H9 (cell line): ENCODE measurements at regions not wholly inside any gene's neighbourhood (a gene's known extent, or its start where the extent isn't known, plus 50 kb on each side); places are given as distances from the start of the nearest gene placed in this dataset.

Experiments
- DNase-seq: peaks from one replicate; pipeline ENCODE4 v3.0.0-alpha.2; 2017
- H2AFZ ChIP-seq: one replicate; pipeline ENCODE4 v1.6.1; 2013; ENCODE audit warnings: mild to moderate bottlenecking, low read length, control low read depth, moderate library complexity
- H2AK5ac ChIP-seq: 2 replicates; pipeline ENCODE4 v1.6.1; 2013; ENCODE audit warnings: low read length, control low read depth, mixed read lengths; ENCODE audit not compliant: insufficient read length
- H2BK120ac ChIP-seq: one replicate; pipeline ENCODE4 v1.6.1; 2013; ENCODE audit warnings: low read depth, mild to moderate bottlenecking, low read length, control low read depth, inconsistent platforms; ENCODE audit not compliant: poor library complexity, severe bottlenecking
- H2BK12ac ChIP-seq: 2 replicates; pipeline ENCODE4 v1.6.1; 2013; ENCODE audit warnings: low read length, control low read depth, mixed read lengths, low read depth; ENCODE audit not compliant: insufficient read length
- H2BK15ac ChIP-seq: 2 replicates; pipeline ENCODE4 v1.6.1; 2013; ENCODE audit warnings: low read depth, low read length, control low read depth
- H2BK20ac ChIP-seq: one replicate; pipeline ENCODE4 v1.6.1; 2013; ENCODE audit warnings: low read depth, mild to moderate bottlenecking, low read length, control low read depth, inconsistent platforms; ENCODE audit not compliant: poor library complexity, severe bottlenecking
- H2BK5ac ChIP-seq: 2 replicates; pipeline ENCODE4 v1.6.1; 2013; ENCODE audit warnings: low read length, control low read depth, mixed read lengths; ENCODE audit not compliant: insufficient read length
- H3K14ac ChIP-seq: 2 replicates; pipeline ENCODE4 v1.6.1; 2013; ENCODE audit warnings: low read length, control low read depth; ENCODE audit not compliant: insufficient read depth
- H3K18ac ChIP-seq: 2 replicates; pipeline ENCODE4 v1.6.1; 2013; ENCODE audit warnings: low read depth, mild to moderate bottlenecking, mixed read lengths, low read length, control low read depth; ENCODE audit not compliant: insufficient read length
- H3K23ac ChIP-seq: 2 replicates; pipeline ENCODE4 v1.6.1; 2013; ENCODE audit warnings: low read length, control low read depth, mixed read lengths, low read depth; ENCODE audit not compliant: insufficient read length
- H3K23me2 ChIP-seq: 2 replicates; pipeline ENCODE4 v1.6.1; 2013; ENCODE audit warnings: low read depth, mild to moderate bottlenecking, mixed read lengths, low read length, control low read depth; ENCODE audit not compliant: insufficient read length, poor library complexity, severe bottlenecking
- H3K27ac ChIP-seq: 2 replicates; pipeline ENCODE4 v1.5.1; 2013; ENCODE audit warnings: low read length, control low read depth, mixed read lengths, low read depth; ENCODE audit not compliant: insufficient read length
- H3K27me3 ChIP-seq: 2 replicates; pipeline ENCODE4 v1.6.1; 2013; ENCODE audit warnings: low read length, control low read depth, inconsistent platforms; ENCODE audit not compliant: insufficient read depth
- H3K4ac ChIP-seq: 2 replicates; pipeline ENCODE4 v1.6.1; 2013; ENCODE audit warnings: low read depth, mild to moderate bottlenecking, control low read depth, inconsistent platforms, low read length, moderate library complexity
- H3K4me1 ChIP-seq: 2 replicates; pipeline ENCODE4 v1.6.1; 2013; ENCODE audit warnings: low read length, control low read depth, inconsistent platforms; ENCODE audit not compliant: insufficient read depth
- H3K4me2 ChIP-seq: 2 replicates; pipeline ENCODE4 v1.6.1; 2013; ENCODE audit warnings: low read length, control low read depth, mixed read lengths; ENCODE audit not compliant: insufficient read length, insufficient read depth
- H3K56ac ChIP-seq: 2 replicates; pipeline ENCODE4 v1.6.1; 2013; ENCODE audit warnings: low read depth, mild to moderate bottlenecking, mixed read lengths, low read length, control low read depth; ENCODE audit not compliant: insufficient read length
- H3K79me1 ChIP-seq: 2 replicates; pipeline ENCODE4 v1.6.1; 2013; ENCODE audit warnings: low read depth, mild to moderate bottlenecking, moderate library complexity, low read length, control low read depth, inconsistent platforms; ENCODE audit not compliant: insufficient read depth, poor library complexity, severe bottlenecking
- H3K79me2 ChIP-seq: 2 replicates; pipeline ENCODE4 v1.6.1; 2013; ENCODE audit warnings: low read length, control low read depth, inconsistent platforms; ENCODE audit not compliant: insufficient read depth
- H3K9ac ChIP-seq: 2 replicates; pipeline ENCODE4 v1.6.1; 2013; ENCODE audit warnings: low read length, control low read depth, mixed read lengths; ENCODE audit not compliant: insufficient read length; ENCODE audit errors: extremely low read depth
- H3K9me3 ChIP-seq: one replicate; pipeline ENCODE4 v1.6.1; 2013; ENCODE audit warnings: low read depth, low read length, inconsistent platforms; ENCODE audit not compliant: control insufficient read depth
- H3T11ph ChIP-seq: one replicate; pipeline ENCODE4 v1.6.1; 2013; ENCODE audit warnings: mild to moderate bottlenecking, low read length, control low read depth, inconsistent platforms
- H4K20me1 ChIP-seq: one replicate; pipeline ENCODE4 v1.6.1; 2013; ENCODE audit not compliant: control insufficient read depth, insufficient read length, insufficient read depth
- H4K5ac ChIP-seq: 2 replicates; pipeline ENCODE4 v1.6.1; 2013; ENCODE audit warnings: low read depth, mild to moderate bottlenecking, mixed read lengths, low read length, control low read depth; ENCODE audit not compliant: insufficient read length
- H4K8ac ChIP-seq: replicated peaks from 2 replicates; pipeline ENCODE4 v1.6.1; 2013; ENCODE audit warnings: low read length, control low read depth, mixed read lengths, low read depth; ENCODE audit not compliant: insufficient read length
- H4K91ac ChIP-seq: 2 replicates; pipeline ENCODE4 v1.6.1; 2013; ENCODE audit warnings: low read depth, mild to moderate bottlenecking, moderate library complexity, mixed read lengths, low read length, control low read depth; ENCODE audit not compliant: insufficient read length
- H3K27ac Mint-ChIP-seq, 3 experiments: 2 replicates in 2 of 3; 3 replicates in 1 of 3; pipeline ENCODE4 v1.8.0; 2020 to 2021; ENCODE audit warnings: mixed read lengths in 3 of 3, mild to moderate bottlenecking in 1 of 3, moderate library complexity in 1 of 3
- H3K27me3 Mint-ChIP-seq: 2 replicates; pipeline ENCODE4 v1.8.0; 2021; ENCODE audit warnings: low read depth, mild to moderate bottlenecking, moderate library complexity, mixed read lengths
- H3K36me3 Mint-ChIP-seq, 3 experiments: 2 replicates in 2 of 3; 3 replicates in 1 of 3; pipeline ENCODE4 v1.8.0; 2020 to 2021; ENCODE audit warnings: low read depth in 3 of 3, mixed read lengths in 3 of 3; ENCODE audit not compliant: insufficient read depth in 1 of 3
- H3K4me1 Mint-ChIP-seq, 2 experiments: 2 replicates each; pipeline ENCODE4 v1.8.0; 2020; ENCODE audit warnings: mixed read lengths in 2 of 2
- H3K4me3 Mint-ChIP-seq, 2 experiments: 2 replicates in 1 of 2; 3 replicates in 1 of 2; pipeline ENCODE4 v1.8.0; 2020 to 2021; ENCODE audit warnings: mild to moderate bottlenecking in 2 of 2, mixed read lengths in 2 of 2, moderate library complexity in 1 of 2
- H3K9me3 Mint-ChIP-seq, 2 experiments: 2 replicates in 1 of 2; 3 replicates in 1 of 2; pipeline ENCODE4 v1.8.0; 2020; ENCODE audit warnings: mild to moderate bottlenecking in 2 of 2, mixed read lengths in 2 of 2, moderate library complexity in 1 of 2
- WGBS: extraction: QIAGEN DNeasy Blood & Tissue Kit; methylation state at CpG from one replicate; pipeline ENCODE4 v1.1.7; 2013; ENCODE audit warnings: missing lambda C conversion rate, low lambda C conversion rate, mixed read lengths; ENCODE audit not compliant: insufficient read length; ENCODE audit errors: extremely low coverage; 5-methylcytosine and 5-hydroxymethylcytosine counted together
- TF ChIP-seq, protein P1 (sequence below): fragments of 200-600 bp; sonication (generic); conservative IDR thresholded peaks from 3 replicates; pipeline ENCODE4 v1.8.0; 2021; ENCODE audit warnings: antibody characterized with exemption, mild to moderate bottlenecking

DNA sequence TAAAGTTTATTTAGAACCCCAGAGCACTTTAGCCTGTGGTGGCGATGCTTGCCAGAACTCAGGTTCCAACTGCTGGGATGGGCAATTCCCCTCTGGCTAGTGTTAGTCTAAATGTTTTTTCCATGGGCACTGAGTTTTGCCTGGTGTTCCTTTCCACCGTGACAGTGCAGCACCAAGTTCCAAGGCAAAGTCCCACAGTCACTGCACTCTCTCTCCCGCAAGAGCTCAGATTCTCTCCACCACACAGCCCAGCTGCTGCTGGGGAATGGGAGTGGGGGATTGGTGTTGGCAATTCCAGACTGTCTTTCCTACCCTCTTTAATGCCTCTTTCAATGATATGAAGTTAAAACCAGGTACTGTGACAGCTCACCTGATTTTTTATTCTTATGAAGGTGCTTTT lies 247.6 kb downstream of the ALDH8A1 start:
- TF ChIP-seq, protein P1, sequence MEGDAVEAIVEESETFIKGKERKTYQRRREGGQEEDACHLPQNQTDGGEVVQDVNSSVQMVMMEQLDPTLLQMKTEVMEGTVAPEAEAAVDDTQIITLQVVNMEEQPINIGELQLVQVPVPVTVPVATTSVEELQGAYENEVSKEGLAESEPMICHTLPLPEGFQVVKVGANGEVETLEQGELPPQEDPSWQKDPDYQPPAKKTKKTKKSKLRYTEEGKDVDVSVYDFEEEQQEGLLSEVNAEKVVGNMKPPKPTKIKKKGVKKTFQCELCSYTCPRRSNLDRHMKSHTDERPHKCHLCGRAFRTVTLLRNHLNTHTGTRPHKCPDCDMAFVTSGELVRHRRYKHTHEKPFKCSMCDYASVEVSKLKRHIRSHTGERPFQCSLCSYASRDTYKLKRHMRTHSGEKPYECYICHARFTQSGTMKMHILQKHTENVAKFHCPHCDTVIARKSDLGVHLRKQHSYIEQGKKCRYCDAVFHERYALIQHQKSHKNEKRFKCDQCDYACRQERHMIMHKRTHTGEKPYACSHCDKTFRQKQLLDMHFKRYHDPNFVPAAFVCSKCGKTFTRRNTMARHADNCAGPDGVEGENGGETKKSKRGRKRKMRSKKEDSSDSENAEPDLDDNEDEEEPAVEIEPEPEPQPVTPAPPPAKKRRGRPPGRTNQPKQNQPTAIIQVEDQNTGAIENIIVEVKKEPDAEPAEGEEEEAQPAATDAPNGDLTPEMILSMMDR = no peak
- no peak for DNase-seq

More for the DNA sequence above, 247.6 kb downstream of the ALDH8A1 start:
- Histone ChIP-seq H3K14ac (no peak overlapping the region), H3K56ac (no peak overlapping the region), H3K18ac (no peak overlapping the region), H3K27me3 (no peaks in the 10 kb centered on the region), H2AK5ac (no peak overlapping the region), H4K20me1 (no peaks in the 10 kb centered on the region), H3K23me2 (no peaks in the 10 kb centered on the region), H3K9me3 (no peaks in the 10 kb centered on the region), H2BK20ac (no peak overlapping the region), H2BK120ac (no peak overlapping the region), H4K91ac (no peak overlapping the region), H3K4ac (no peak overlapping the region), H3K79me2 (no peaks in the 10 kb centered on the region; the same call in 1 of the 2 replicates), H3K4me1 (no peaks in the 10 kb centered on the region; the same call in 1 of the 2 replicates), H3K9ac (no peak overlapping the region), H4K5ac (no peak overlapping the region), H3K27ac (no peak overlapping the region), H3K79me1 (no peaks in the 10 kb centered on the region), H2BK15ac (no peak overlapping the region), H2AFZ (no peak overlapping the region), H3K4me2 (no peak overlapping the region), H2BK5ac (no peak overlapping the region), H2BK12ac (no peak overlapping the region), H4K8ac (no peak overlapping the region), H3T11ph (no peak overlapping the region), H3K23ac (no peak overlapping the region)
- H3K9me3 Mint-ChIP-seq = no peaks in the 10 kb centered on the region; a peak in 1 of 5 replicates
- H3K27me3 Mint-ChIP-seq = no peaks in the 10 kb centered on the region
- H3K27ac Mint-ChIP-seq = no peak overlapping the region
- H3K4me1 Mint-ChIP-seq = peaks cover 16 to 19% of the 10 kb centered on the region in 2 experiments
- WGBS = no CpG with 5 or more reads among the region's 3 CpGs
- H3K4me3 Mint-ChIP-seq = no peak overlapping the region
- H3K36me3 Mint-ChIP-seq = no peaks in the 10 kb centered on the region; a peak in 1 of 7 replicates
